ENCODE measurements at regions not wholly inside any gene's neighbourhood (a gene's known extent, or its start where the extent isn't known, plus 50 kb on each side); places are given as distances from the start of the nearest gene placed in this dataset.
"Not testable (repeated sequence)": the region's sequence is repeated elsewhere in the genome, so short reads cannot be mapped to it uniquely, and the experiment has no call there.

GRCh38 chr22:46031965-46032851 is 55.2 kb upstream of the WNT7B start:
- H3K4me3 ChIP-seq = no peak overlapping the region
- DNase-seq (peak in 3 of 4 donors; percentile 6 to 15 (median 11)), ATAC-seq (no peak)
- H3K4me1 ChIP-seq = peaks cover 27% of the 10 kb centered on the region
- H3K27ac ChIP-seq = no peak overlapping the region
- 78 to 82% methylated on average over 8 to 13 of the region's 13 CpGs for WGBS, 2 donors
- H3K36me3 ChIP-seq (replicated peaks in 1 of 2; ENCODE audit: insufficient read depth in 1 of 2, low read depth in 2 of 2) = no peaks in the 10 kb centered on the region
- intact Hi-C loops (cut with DNase I) = no loop called here
- TF ChIP-seq POLR2A (IDR thresholded peaks at IDR 0.05) = no peak
- no peak for TF ChIP-seq CTCF (IDR thresholded peaks at IDR 0.05)
- no peaks in the 10 kb centered on the region for H3K9me3 ChIP-seq
- no peaks in the 10 kb centered on the region for H3K27me3 ChIP-seq

- no peak for TF ChIP-seq CTCF (IDR thresholded peaks at IDR 0.05)
- TF ChIP-seq POLR2A (IDR thresholded peaks at IDR 0.05) = peak in 1 of 3 donors; percentile 48
These were observed 56.6 kb upstream of the WNT7B start for GRCh38 chr22:46033256-46034200.

GRCh38 chr22:46034480-46034879 is 57.5 kb upstream of the WNT7B start:
- H3K36me3 ChIP-seq (replicated peaks in 1 of 2; ENCODE audit: insufficient read depth in 1 of 2, low read depth in 2 of 2); ATAC-seq; H3K4me3 ChIP-seq; H3K27me3 ChIP-seq; H3K9me3 ChIP-seq; intact Hi-C loops (cut with DNase I): not testable (repeated sequence)
- WGBS, 2 donors = 89 to 92% methylated on average over 5 of the region's 5 CpGs
- Histone ChIP-seq H3K27ac (peak overlapping the region in 3 of 4 donors; percentile 47 to 80 (median 70)), H3K4me1 (peaks cover 40% of the 10 kb centered on the region)
- peak in 2 of 4 donors; percentile 15 to 16 for DNase-seq

More at GRCh38 chr22:46033256-46034200, 56.6 kb upstream of the WNT7B start:
- Histone ChIP-seq H3K4me1 (peaks cover 30% of the 10 kb centered on the region), H3K4me3 (no peak overlapping the region), H3K9me3 (no peaks in the 10 kb centered on the region), H3K36me3 (replicated peaks in 1 of 2; ENCODE audit: insufficient read depth in 1 of 2, low read depth in 2 of 2) (no peaks in the 10 kb centered on the region), H3K27me3 (no peaks in the 10 kb centered on the region), H3K27ac (peak overlapping the region in 2 of 4 donors; percentile 47 to 70)
- 61 to 66% methylated on average over 11 of the region's 11 CpGs for WGBS, 2 donors
- ATAC-seq (no peak), DNase-seq (peak in 3 of 4 donors; percentile 20 to 72 (median 65))
- intact Hi-C loops (cut with DNase I) = no loop called here

GRCh38 chr22:46035380-46035741 is 58.4 kb upstream of the WNT7B start:
- WGBS, 2 donors = 1 to 2% methylated on average over 16 of the region's 16 CpGs
- Histone ChIP-seq H3K9me3 (no peaks in the 10 kb centered on the region), H3K4me1 (peaks cover 46% of the 10 kb centered on the region), H3K4me3 (no peak overlapping the region), H3K36me3 (replicated peaks in 1 of 2; ENCODE audit: insufficient read depth in 1 of 2, low read depth in 2 of 2) (no peaks in the 10 kb centered on the region), H3K27ac (peak overlapping the region; percentile 70 to 100 (median 78)), H3K27me3 (no peaks in the 10 kb centered on the region)
- DNase-seq (no peak), ATAC-seq (no peak)
- intact Hi-C loops (cut with DNase I) = no loop called here
- TF ChIP-seq POLR2A (IDR thresholded peaks at IDR 0.05) = no peak
- TF ChIP-seq CTCF (IDR thresholded peaks at IDR 0.05) = no peak
